ENCODE measurements at regions not wholly inside any gene's neighbourhood (a gene's known extent, or its start where the extent isn't known, plus 50 kb on each side); places are given as distances from the start of the nearest gene placed in this dataset.

DNA sequence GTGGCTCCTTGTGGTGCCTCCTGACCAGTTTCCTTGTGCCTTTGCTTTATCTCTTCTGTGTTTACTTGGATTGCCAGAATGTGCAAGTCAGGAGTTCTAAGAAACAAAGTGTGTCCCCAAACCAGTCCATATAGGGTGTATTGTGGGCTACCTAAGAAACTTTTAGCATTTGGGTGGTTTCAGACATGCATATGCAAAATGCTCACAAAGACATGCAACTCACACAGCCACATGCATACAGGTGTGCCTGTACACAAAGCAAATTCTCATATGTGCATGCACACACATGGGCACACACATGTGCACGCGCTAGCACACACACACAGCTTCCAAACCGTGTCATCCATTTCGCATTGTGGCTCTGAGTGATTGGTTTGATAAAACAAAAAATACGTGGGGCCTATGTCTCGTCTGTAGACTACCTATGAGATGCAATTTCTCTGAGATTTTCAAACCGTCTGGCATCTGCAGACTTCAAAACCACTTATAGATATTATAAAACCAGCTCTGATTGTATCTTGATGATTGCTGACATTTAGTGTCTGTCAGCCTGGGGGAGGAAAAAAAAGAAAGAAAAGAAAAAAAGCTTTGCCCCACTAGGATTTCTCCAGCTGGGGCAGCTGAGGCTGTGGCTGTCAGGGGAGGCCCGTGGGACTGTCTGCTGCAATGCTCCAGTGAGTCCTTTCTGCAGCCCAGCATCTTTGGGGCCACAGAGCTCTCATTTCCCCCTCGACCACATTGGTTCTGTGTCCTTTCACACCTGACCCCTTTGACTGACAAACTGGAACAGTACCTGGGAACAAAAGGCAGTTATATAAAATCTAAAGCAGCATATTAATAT lies 556.1 kb downstream of the CMPK2 start:
- Histone ChIP-seq H3K9ac (peak overlapping the region; percentile 45; the same call in 1 of the 2 replicates), H3K4me2 (peak overlapping the region; percentile 96), H3K27ac (peak overlapping the region; percentile 10; the same call in 1 of the 2 replicates), H3K9me3 (peaks cover 8% of the 10 kb centered on the region; the same call in 1 of the 2 replicates), H3K4me1 (peaks cover 58% of the 10 kb centered on the region), H4K20me1 (no peaks in the 10 kb centered on the region), H3K4me3 (peak overlapping the region; percentile 54), H3K27me3 (no peaks in the 10 kb centered on the region), H3K36me3 (no peaks in the 10 kb centered on the region)
- no peak for TF ChIP-seq Cebpa-rat (IDR thresholded peaks at IDR 0.05)

DNA sequence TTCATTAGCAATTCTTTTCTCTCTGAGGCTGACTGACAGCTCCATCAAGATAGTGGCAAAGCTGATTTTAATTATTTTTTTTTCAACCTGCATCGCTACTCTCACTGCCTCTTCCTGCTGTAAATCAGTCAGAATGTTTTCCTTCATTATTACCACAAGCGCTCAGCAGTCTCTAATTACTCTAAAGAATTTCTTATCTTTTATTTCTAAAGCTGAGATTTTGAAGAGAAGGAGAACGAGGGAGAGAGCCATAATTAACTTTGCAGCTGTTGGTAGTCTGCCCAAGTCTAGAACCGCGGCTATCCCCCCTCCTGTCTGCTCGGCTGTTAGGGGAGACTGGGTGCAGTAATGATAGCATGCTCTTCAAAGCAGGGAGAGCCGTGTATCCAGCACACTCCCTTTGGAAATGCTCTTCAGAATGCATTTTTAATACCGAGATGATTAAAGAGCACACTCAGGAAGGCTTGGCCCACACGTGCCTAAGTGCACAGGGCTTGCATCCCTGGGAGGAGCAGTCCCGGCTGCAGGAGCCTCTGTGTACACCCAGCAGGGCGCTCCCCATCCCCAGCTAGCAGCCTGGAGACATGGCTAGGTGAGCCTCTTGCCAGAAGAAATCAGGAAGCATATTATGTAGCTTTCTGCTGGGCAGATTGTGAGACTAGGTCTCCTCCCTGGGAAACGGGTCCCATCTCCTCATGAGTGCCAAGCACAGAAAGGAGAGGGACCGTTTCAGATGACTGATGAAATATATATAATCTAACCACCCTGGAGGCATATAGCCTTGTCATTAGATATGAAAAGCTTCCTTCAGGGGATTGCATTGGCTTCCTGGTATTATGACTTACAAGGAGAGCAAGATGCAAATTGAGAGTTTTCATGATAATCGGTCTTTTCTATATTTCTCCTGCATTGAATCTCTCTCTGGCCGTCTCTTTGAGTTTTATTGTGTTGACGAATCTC lies 555.2 kb downstream of the CMPK2 start:
- Histone ChIP-seq H3K9me3 (peaks cover 8% of the 10 kb centered on the region; the same call in 1 of the 2 replicates), H4K20me1 (no peaks in the 10 kb centered on the region), H3K4me1 (peaks cover 64% of the 10 kb centered on the region), H3K27me3 (no peaks in the 10 kb centered on the region), H3K27ac (peak overlapping the region; percentile 10), H3K4me2 (peak overlapping the region; percentile 96), H3K36me3 (no peaks in the 10 kb centered on the region), H3K4me3 (peak overlapping the region; percentile 54), H3K9ac (peak overlapping the region; percentile 45)
- TF ChIP-seq Cebpa-rat (IDR thresholded peaks at IDR 0.05) = no peak

DNA sequence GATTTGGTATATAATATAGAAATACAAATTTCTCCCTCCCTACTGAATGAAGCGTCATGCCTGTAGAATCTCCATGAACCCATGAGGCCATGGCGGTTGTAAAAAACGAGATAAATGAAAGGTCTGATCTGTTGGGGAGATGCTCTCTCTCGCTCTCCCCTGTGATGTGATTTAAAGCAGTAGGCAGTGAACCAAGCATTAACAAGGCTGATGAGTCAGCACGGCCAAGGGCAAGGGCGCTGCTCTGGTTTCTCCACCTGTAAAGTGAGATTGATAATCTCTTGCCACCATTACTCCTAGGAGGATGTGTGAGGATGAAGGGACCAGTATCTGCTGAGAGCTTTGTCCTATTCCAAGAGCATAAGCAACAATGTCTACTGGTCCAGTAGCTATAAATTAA lies 553.3 kb downstream of the CMPK2 start:
- Histone ChIP-seq H3K36me3 (no peaks in the 10 kb centered on the region), H3K4me3 (no peak overlapping the region), H3K27ac (no peak overlapping the region), H3K27me3 (no peaks in the 10 kb centered on the region), H3K4me2 (no peak overlapping the region), H3K9me3 (peaks cover 8% of the 10 kb centered on the region; the same call in 1 of the 2 replicates), H4K20me1 (no peaks in the 10 kb centered on the region), H3K4me1 (peaks cover 67% of the 10 kb centered on the region), H3K9ac (no peak overlapping the region)
- no peak for TF ChIP-seq Cebpa-rat (IDR thresholded peaks at IDR 0.05)

DNA sequence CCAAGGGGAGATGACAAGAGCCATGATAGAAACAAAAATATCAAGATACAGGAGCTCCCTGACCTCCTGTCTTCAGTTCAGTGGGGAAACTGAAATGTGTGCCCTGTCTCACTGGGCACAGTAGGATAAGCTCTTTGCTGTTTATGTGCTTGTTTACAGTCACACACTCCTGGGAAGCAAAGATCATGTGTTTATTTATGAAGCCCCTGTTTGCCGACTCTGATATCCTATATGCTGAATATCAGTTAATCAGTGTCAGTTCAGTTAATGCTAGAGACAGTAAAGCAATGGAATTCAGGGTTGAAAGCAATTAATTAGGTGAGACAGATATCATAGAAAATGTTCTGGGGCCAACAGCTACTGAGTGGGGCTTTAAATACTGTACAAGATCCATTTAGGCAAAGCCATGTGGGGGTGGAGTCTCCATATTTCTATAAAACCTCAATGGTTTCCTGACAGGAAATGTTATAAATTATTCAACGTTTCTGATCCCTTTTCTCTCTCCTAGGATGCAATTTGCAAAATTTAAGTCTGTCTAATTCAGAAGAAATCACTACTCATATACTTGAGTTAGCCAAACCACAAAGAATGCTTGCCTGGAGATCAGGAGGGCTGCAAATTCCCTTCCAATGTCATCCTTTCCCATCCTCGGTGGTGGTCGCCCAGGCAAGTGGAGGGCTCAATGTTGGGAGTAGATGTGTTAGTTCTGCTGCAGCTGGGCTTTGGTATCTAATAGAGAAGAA lies 551.3 kb downstream of the CMPK2 start:
- Histone ChIP-seq H3K27me3 (no peaks in the 10 kb centered on the region), H3K36me3 (no peaks in the 10 kb centered on the region), H4K20me1 (no peaks in the 10 kb centered on the region), H3K4me1 (peaks cover 55% of the 10 kb centered on the region), H3K9ac (no peak overlapping the region), H3K4me2 (peak overlapping the region; percentile 70), H3K27ac (no peak overlapping the region), H3K4me3 (no peak overlapping the region), H3K9me3 (peaks cover 8% of the 10 kb centered on the region; the same call in 1 of the 2 replicates)
- no peak for TF ChIP-seq Cebpa-rat (IDR thresholded peaks at IDR 0.05)

DNA sequence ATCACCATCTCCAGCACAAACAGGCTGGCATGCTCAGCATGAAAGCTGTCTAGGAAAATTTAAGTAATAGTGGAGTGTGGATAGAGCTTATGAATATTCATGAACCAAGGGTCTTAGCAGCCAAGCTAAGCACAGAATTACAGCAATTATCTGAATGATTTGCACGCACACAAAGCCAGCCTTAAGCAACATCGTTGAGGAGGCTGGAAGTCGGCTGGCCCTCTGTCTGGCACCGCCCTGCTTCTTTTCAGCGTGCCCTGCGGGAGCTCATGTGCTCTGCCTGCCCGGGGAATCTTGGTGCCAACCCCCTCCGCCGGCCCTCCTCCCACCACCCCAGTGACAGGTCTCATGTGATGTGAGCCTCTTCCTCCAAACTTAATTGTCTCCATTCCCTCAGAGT lies 540.1 kb downstream of the CMPK2 start:
- H3K4me1 ChIP-seq = no peaks in the 10 kb centered on the region
- no peaks in the 10 kb centered on the region for H3K27me3 ChIP-seq
- no peaks in the 10 kb centered on the region for H4K20me1 ChIP-seq
- no peak overlapping the region for H3K27ac ChIP-seq
- H3K36me3 ChIP-seq = no peaks in the 10 kb centered on the region
- no peak overlapping the region for H3K4me3 ChIP-seq
- H3K4me2 ChIP-seq = no peak overlapping the region
- H3K9ac ChIP-seq = no peak overlapping the region
- no peak for TF ChIP-seq Cebpa-rat (IDR thresholded peaks at IDR 0.05)
- peaks cover 18% of the 10 kb centered on the region for H3K9me3 ChIP-seq

DNA sequence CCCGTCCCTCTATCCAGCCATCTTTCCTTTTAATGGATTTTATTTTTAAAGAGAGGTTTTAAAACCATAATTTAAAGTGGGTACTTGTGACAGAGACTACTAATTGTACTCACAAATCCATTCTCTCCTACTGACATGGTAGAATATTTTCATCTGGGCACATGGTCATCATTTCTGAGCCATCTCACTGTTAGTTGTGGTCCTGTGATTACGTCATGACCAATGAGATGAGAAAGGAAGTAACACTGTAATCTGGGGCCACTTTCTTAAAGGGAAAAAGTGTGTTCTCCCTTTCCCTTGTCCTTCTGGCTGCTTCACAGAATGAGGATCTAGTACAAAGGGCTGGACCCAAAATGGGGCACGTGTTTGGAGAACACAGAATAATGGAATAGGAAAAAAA lies 538.7 kb downstream of the CMPK2 start:
- Histone ChIP-seq H3K4me1 (no peaks in the 10 kb centered on the region), H3K9ac (no peak overlapping the region), H3K4me3 (no peak overlapping the region), H4K20me1 (no peaks in the 10 kb centered on the region), H3K4me2 (no peak overlapping the region), H3K9me3 (peaks cover 18% of the 10 kb centered on the region), H3K27ac (no peak overlapping the region), H3K27me3 (no peaks in the 10 kb centered on the region), H3K36me3 (no peaks in the 10 kb centered on the region)
- TF ChIP-seq Cebpa-rat (IDR thresholded peaks at IDR 0.05) = no peak

DNA sequence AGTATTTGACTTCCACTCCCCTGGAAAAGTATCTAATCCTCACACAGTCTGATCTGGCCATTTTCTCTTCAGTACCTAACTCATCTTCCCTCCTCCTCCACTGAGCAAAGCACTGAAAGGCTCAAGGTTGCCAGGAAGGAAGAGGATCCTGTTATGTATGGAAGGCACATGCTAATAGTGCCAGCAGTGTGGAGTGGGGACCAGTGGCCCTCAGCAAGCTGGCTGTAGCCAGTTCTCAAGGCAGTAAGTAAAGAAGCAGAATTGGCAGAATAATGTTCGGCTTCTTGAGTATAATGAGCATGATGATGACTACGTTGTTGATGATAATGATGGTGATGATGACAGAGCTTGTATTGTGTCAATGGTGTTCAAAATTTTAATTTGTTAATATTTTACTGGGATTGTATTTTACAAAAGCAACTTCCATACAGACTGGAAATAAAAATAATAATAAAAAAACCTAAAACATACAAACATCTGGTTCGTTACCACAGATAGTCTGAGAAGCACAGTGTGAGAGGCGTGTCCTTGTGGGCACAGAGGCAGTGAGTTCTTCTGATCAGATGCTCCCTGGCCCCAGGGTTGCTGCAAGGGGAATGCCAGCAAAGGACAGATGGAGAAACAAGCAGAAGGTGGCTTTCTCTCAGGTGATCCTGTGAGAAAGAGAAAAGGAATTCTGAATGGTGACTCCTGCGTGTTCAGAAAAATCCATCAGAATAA lies 528.8 kb downstream of the CMPK2 start:
- Histone ChIP-seq H3K4me2 (peak overlapping the region; percentile 36; the same call in 1 of the 2 replicates), H3K4me1 (peaks cover 16% of the 10 kb centered on the region), H4K20me1 (no peaks in the 10 kb centered on the region), H3K4me3 (no peak overlapping the region), H3K9ac (no peak overlapping the region), H3K27ac (no peak overlapping the region), H3K9me3 (0 out of 2 replicates have a peak, but pooled peaks cover 18% of the 10 kb centered on the region), H3K27me3 (no peaks in the 10 kb centered on the region), H3K36me3 (no peaks in the 10 kb centered on the region)
- TF ChIP-seq Cebpa-rat (IDR thresholded peaks at IDR 0.05) = no peak

DNA sequence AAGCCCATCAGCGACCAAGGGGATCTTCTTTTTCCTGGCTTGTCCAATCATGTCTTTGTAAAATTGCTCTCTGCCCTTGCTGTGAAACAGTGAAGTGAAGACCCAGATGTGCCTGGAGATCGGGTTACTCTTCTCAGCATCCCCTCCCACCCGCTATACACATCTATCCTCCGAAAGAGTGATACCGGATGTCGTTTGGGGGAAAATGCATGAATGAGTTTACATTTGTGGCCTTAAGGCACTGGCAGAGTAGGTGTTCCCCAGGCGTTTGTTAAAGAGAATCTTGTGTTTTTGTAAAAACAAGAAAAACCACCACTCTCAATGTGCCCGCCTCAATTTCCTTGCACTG lies 528.3 kb downstream of the CMPK2 start:
- no peaks in the 10 kb centered on the region for H3K36me3 ChIP-seq
- H3K4me2 ChIP-seq = peak overlapping the region; percentile 36
- H4K20me1 ChIP-seq = no peaks in the 10 kb centered on the region
- no peak overlapping the region for H3K27ac ChIP-seq
- no peak overlapping the region for H3K9ac ChIP-seq
- peaks cover 16% of the 10 kb centered on the region for H3K4me1 ChIP-seq
- no peaks in the 10 kb centered on the region for H3K27me3 ChIP-seq
- 0 out of 2 replicates have a peak, but pooled peaks cover 18% of the 10 kb centered on the region for H3K9me3 ChIP-seq
- H3K4me3 ChIP-seq = no peak overlapping the region
- TF ChIP-seq Cebpa-rat (IDR thresholded peaks at IDR 0.05) = no peak

All from BLaER1 (cell line).